ENCODE measurements at regions not wholly inside any gene's neighbourhood (a gene's known extent, or its start where the extent isn't known, plus 50 kb on each side); places are given as distances from the start of the nearest gene placed in this dataset.
"Not testable (repeated sequence)": the region's sequence is repeated elsewhere in the genome, so short reads cannot be mapped to it uniquely, and the experiment has no call there.

- Histone ChIP-seq H3K27me3 (ENCODE audit: insufficient read depth, low read length) (no peaks in the 10 kb centered on the region), H3K9me3 (ENCODE audit: insufficient read depth, low read depth, low read length) (no peaks in the 10 kb centered on the region), H3K9ac (ENCODE audit: low read depth, low read length) (no peak overlapping the region), H3K4me3 (ENCODE audit: low read length) (no peak overlapping the region), H3K36me3 (ENCODE audit: insufficient read depth, low read length) (no peaks in the 10 kb centered on the region), H3K27ac (ENCODE audit: low read depth, low read length) (no peak overlapping the region), H3K4me1 (ENCODE audit: insufficient read depth, low read length) (no peaks in the 10 kb centered on the region)
- 89% methylated on average over 9 of the region's 9 CpGs for WGBS
These were observed 411.8 kb upstream of the MGMT start for GRCh38 chr10:129055225-129055624.

DNA sequence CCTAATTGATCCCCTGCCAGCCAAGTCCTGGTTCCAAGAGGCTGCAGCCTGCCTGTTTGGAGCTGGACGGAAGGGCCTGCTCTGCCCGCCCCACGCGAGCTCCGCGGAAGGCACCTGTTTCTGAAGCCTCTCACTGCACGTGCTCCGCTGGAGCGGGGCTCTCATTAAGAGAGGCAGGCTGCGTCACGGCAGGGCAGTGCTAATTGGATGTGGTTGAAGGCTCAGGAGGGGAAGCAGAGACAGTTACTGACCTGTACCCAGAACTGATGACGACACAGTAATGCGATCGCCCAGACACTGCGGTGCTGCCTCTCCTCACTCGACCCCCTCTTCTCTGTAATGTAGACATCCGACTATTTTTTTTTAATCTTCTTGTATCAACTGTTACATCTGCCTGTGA is 411.1 kb upstream of the MGMT start:
- 93% methylated on average over 17 of the region's 17 CpGs for WGBS
- Histone ChIP-seq H3K9me3 (ENCODE audit: insufficient read depth, low read depth, low read length) (no peaks in the 10 kb centered on the region), H3K36me3 (ENCODE audit: insufficient read depth, low read length) (no peaks in the 10 kb centered on the region), H3K27me3 (ENCODE audit: insufficient read depth, low read length) (no peaks in the 10 kb centered on the region), H3K4me1 (ENCODE audit: insufficient read depth, low read length) (no peaks in the 10 kb centered on the region), H3K27ac (ENCODE audit: low read depth, low read length) (no peak overlapping the region), H3K4me3 (ENCODE audit: low read length) (no peak overlapping the region), H3K9ac (ENCODE audit: low read depth, low read length) (no peak overlapping the region)

DNA sequence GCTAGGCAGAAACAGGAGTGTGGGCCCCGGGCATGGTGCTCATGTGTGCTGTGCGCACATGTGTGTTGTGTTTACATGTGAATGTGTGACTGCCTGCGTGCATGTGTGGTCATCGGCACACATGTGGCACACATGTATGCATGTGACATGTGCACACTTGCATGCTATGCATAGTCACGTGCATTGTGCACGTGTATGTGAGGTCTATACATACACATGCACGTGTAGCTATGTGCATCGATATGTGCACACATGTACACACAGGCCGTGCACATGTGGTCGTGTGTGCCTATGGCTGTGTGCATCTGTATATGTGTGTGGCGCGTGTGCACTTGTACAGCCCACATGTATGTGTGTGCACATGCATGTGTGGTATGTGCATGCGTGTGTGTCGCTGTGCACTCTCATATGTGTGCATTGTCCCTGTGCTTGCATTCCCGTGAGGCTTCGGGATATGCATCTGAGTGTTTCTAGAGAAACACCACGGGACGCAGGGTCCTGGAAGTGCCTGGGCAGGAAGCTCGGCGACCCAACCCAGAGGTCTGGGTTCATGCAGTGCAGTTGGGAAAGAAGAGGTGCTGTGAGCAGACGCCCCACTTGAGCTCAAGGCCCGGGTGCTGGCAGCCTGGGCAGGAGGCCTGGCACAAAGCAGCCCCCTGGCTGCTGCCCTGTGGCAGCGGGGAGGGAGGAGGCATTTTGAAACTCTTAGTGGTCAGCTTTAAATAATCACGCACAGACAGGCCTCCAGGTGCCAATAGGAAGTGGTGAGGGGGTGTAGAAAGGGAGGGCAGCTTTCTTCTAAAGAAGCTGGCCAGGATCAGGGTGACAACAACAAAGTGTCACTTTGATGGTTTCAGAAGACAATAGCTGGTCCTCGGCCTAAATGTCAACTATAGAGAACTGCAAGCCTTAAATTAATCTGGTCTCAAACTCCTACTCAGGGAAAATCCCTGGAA is 410.0 kb upstream of the MGMT start:
- Histone ChIP-seq H3K27me3 (ENCODE audit: insufficient read depth, low read length) (no peaks in the 10 kb centered on the region), H3K4me3 (ENCODE audit: low read length) (no peak overlapping the region), H3K27ac (ENCODE audit: low read depth, low read length) (no peak overlapping the region), H3K9me3 (ENCODE audit: insufficient read depth, low read depth, low read length) (no peaks in the 10 kb centered on the region), H3K4me1 (ENCODE audit: insufficient read depth, low read length) (peaks cover 5% of the 10 kb centered on the region), H3K36me3 (ENCODE audit: insufficient read depth, low read length) (no peaks in the 10 kb centered on the region), H3K9ac (ENCODE audit: low read depth, low read length) (no peak overlapping the region)
- WGBS, result 94% methylated on average over 25 of the region's 25 CpGs

- Histone ChIP-seq H3K4me3 (ENCODE audit: low read length) (no peak overlapping the region), H3K36me3 (ENCODE audit: insufficient read depth, low read length) (no peaks in the 10 kb centered on the region), H3K27me3 (ENCODE audit: insufficient read depth, low read length) (no peaks in the 10 kb centered on the region), H3K9ac (ENCODE audit: low read depth, low read length) (no peak overlapping the region), H3K4me1 (ENCODE audit: insufficient read depth, low read length) (peaks cover 13% of the 10 kb centered on the region), H3K9me3 (ENCODE audit: insufficient read depth, low read depth, low read length) (no peaks in the 10 kb centered on the region), H3K27ac (ENCODE audit: low read depth, low read length) (no peak overlapping the region)
- 96% methylated on average over 15 of the region's 15 CpGs for WGBS
These were observed 409.0 kb upstream of the MGMT start for GRCh38 chr10:129057856-129058663.

DNA sequence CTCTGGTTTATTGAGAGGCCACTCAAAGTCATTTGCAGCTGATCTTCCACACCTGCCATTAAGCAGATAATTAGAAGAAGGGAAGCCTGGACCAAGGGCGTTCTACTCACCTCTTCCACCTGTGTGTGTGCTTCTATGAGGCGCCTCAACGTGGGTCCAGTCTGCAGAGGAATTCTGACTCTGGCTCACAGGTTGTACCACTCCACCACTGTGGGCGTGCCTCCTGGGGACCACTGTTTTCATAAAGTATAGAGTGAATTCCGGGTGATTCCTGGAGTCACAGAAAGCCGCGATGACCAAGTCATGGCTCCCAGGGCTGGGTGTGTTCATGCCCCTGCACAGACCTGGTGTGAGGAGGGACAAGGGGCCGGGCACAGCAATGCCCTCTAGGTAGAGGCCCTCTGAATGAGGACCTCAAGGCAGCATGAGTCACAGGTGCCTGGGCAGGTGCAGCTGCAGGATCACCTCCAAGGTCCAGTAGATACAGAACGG is 408.3 kb upstream of the MGMT start:
- no peak overlapping the region for H3K27ac ChIP-seq (ENCODE audit: low read depth, low read length)
- no peaks in the 10 kb centered on the region for H3K9me3 ChIP-seq (ENCODE audit: insufficient read depth, low read depth, low read length)
- H3K9ac ChIP-seq (ENCODE audit: low read depth, low read length), result no peak overlapping the region
- H3K4me3 ChIP-seq (ENCODE audit: low read length), result no peak overlapping the region
- no peaks in the 10 kb centered on the region for H3K36me3 ChIP-seq (ENCODE audit: insufficient read depth, low read length)
- H3K4me1 ChIP-seq (ENCODE audit: insufficient read depth, low read length), result peaks cover 13% of the 10 kb centered on the region
- no peaks in the 10 kb centered on the region for H3K27me3 ChIP-seq (ENCODE audit: insufficient read depth, low read length)
- WGBS, result 94% methylated on average over 9 of the region's 9 CpGs

DNA sequence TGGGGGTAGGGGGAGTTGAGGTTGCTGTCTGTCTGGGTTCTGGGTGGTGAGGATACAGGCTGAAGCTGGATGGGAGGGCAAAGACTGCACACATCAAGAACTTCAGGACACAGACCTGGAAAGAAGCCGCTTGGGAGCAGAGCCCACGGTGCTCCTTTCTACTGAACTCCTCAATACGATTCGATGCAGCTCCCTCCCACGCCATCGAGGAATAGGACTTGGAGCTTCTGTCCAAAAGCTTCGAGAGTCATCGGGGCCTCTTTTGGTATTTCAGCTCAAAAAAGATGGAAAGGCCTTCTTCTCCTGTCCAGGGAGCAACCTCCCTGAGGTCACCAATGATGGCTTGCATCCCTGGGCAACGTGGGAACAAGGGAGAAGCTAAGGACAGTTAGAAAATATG is 407.1 kb upstream of the MGMT start:
- H3K4me3 ChIP-seq (ENCODE audit: low read length), result no peak overlapping the region
- no peaks in the 10 kb centered on the region for H3K27me3 ChIP-seq (ENCODE audit: insufficient read depth, low read length)
- H3K27ac ChIP-seq (ENCODE audit: low read depth, low read length), result no peak overlapping the region
- H3K9ac ChIP-seq (ENCODE audit: low read depth, low read length), result no peak overlapping the region
- 97% methylated on average over 9 of the region's 9 CpGs for WGBS
- H3K9me3 ChIP-seq (ENCODE audit: insufficient read depth, low read depth, low read length), result no peaks in the 10 kb centered on the region
- H3K4me1 ChIP-seq (ENCODE audit: insufficient read depth, low read length), result peaks cover 13% of the 10 kb centered on the region
- no peaks in the 10 kb centered on the region for H3K36me3 ChIP-seq (ENCODE audit: insufficient read depth, low read length)

GRCh38 chr10:129063212-129063611 is 403.8 kb upstream of the MGMT start:
- WGBS, result 88% methylated on average over 2 of the region's 4 CpGs

GRCh38 chr10:129063877-129064276 is 403.2 kb upstream of the MGMT start:
- no peaks in the 10 kb centered on the region for H3K27me3 ChIP-seq (ENCODE audit: insufficient read depth, low read length)
- H3K4me3 ChIP-seq (ENCODE audit: low read length), result no peak overlapping the region
- 88% methylated on average over 5 of the region's 5 CpGs for WGBS

More at GRCh38 chr10:129063212-129063611, 403.8 kb upstream of the MGMT start:
- H3K36me3 ChIP-seq (ENCODE audit: insufficient read depth, low read length), result no peaks in the 10 kb centered on the region
- H3K4me1 ChIP-seq (ENCODE audit: insufficient read depth, low read length), result peaks cover 13% of the 10 kb centered on the region
- H3K9ac ChIP-seq (ENCODE audit: low read depth, low read length), result no peak overlapping the region
- H3K9me3 ChIP-seq (ENCODE audit: insufficient read depth, low read depth, low read length), result no peaks in the 10 kb centered on the region
- H3K27me3 ChIP-seq (ENCODE audit: insufficient read depth, low read length), result no peaks in the 10 kb centered on the region
- no peak overlapping the region for H3K27ac ChIP-seq (ENCODE audit: low read depth, low read length)
- H3K4me3 ChIP-seq (ENCODE audit: low read length), result no peak overlapping the region

DNA sequence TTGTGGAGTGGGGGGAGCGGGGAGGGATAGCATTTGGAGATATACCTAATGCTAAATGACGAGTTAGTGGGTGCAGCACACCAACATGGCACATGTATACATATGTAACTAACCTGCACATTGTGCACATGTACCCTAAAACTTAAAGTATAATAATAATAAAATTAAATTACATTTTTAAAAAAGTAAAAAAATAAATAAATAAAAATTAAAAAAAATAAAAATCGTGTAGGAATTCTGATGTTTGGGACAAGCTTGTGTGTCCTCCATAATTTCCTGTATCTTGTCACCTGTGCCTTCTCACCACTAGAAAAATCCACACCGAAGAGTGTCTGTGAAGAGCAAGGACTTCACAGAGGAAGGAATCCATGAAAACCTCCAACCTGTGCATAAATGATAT is 400.5 kb upstream of the MGMT start:
- 100% methylated on average over 2 of the region's 4 CpGs for whole genome bisulfite sequencing
- not testable (repeated sequence) for H3K36me3 ChIP-seq (ENCODE audit: insufficient read depth, low read length); H3K9ac ChIP-seq (ENCODE audit: low read depth, low read length); H3K27me3 ChIP-seq (ENCODE audit: insufficient read depth, low read length); H3K4me3 ChIP-seq (ENCODE audit: low read length); H3K9me3 ChIP-seq (ENCODE audit: insufficient read depth, low read depth, low read length); H3K27ac ChIP-seq (ENCODE audit: low read depth, low read length)
- peaks cover 12% of the 10 kb centered on the region for H3K4me1 ChIP-seq (ENCODE audit: insufficient read depth, low read length)

More at GRCh38 chr10:129063877-129064276, 403.2 kb upstream of the MGMT start:
- H3K9ac ChIP-seq (ENCODE audit: low read depth, low read length), result no peak overlapping the region
- H3K9me3 ChIP-seq (ENCODE audit: insufficient read depth, low read depth, low read length), result no peaks in the 10 kb centered on the region
- peaks cover 13% of the 10 kb centered on the region for H3K4me1 ChIP-seq (ENCODE audit: insufficient read depth, low read length)
- H3K27ac ChIP-seq (ENCODE audit: low read depth, low read length), result no peak overlapping the region
- H3K36me3 ChIP-seq (ENCODE audit: insufficient read depth, low read length), result no peaks in the 10 kb centered on the region

- not testable (repeated sequence) for H3K9ac ChIP-seq (ENCODE audit: low read depth, low read length)
These were observed 395.6 kb upstream of the MGMT start for GRCh38 chr10:129071411-129071810.

GRCh38 chr10:129074939-129075338 is 392.1 kb upstream of the MGMT start:
- Histone ChIP-seq H3K4me1 (ENCODE audit: insufficient read depth, low read length) (no peaks in the 10 kb centered on the region), H3K4me3 (ENCODE audit: low read length) (no peak overlapping the region), H3K9ac (ENCODE audit: low read depth, low read length) (no peak overlapping the region), H3K27ac (ENCODE audit: low read depth, low read length) (no peak overlapping the region), H3K36me3 (ENCODE audit: insufficient read depth, low read length) (no peaks in the 10 kb centered on the region), H3K9me3 (ENCODE audit: insufficient read depth, low read depth, low read length) (no peaks in the 10 kb centered on the region), H3K27me3 (ENCODE audit: insufficient read depth, low read length) (no peaks in the 10 kb centered on the region)
- 86% methylated on average over 3 of the region's 3 CpGs for WGBS

More at GRCh38 chr10:129071411-129071810, 395.6 kb upstream of the MGMT start:
- WGBS, result 96% methylated on average over 29 of the region's 29 CpGs
- not testable (repeated sequence) for H3K9me3 ChIP-seq (ENCODE audit: insufficient read depth, low read depth, low read length); H3K27me3 ChIP-seq (ENCODE audit: insufficient read depth, low read length); H3K4me1 ChIP-seq (ENCODE audit: insufficient read depth, low read length); H3K27ac ChIP-seq (ENCODE audit: low read depth, low read length); H3K4me3 ChIP-seq (ENCODE audit: low read length); H3K36me3 ChIP-seq (ENCODE audit: insufficient read depth, low read length)
